Ishikawa (cell line): ENCODE measurements at regions not wholly inside any gene's neighbourhood (a gene's known extent, or its start where the extent isn't known, plus 50 kb on each side); places are given as distances from the start of the nearest gene placed in this dataset.

ENCODE experiments used
- CREB1 ChIP-seq: IDR thresholded peaks from 2 replicates; pipeline ENCODE4 v1.6.1; 2012; ENCODE audit warnings: low read depth
- EGR1 ChIP-seq: IDR thresholded peaks from 2 replicates; pipeline ENCODE4 v1.6.1; 2012
- FOXM1 ChIP-seq: IDR thresholded peaks from 2 replicates; pipeline ENCODE4 v1.6.1; 2012; ENCODE audit warnings: low read depth, borderline replicate concordance
- NFIC ChIP-seq: IDR thresholded peaks from 2 replicates; pipeline ENCODE4 v1.6.1; 2012
- RAD21 ChIP-seq: IDR thresholded peaks from 2 replicates; pipeline ENCODE4 v1.6.1; 2012; ENCODE audit warnings: low read depth
- TAF1 ChIP-seq: IDR thresholded peaks from 2 replicates; pipeline ENCODE4 v1.6.1; 2012; ENCODE audit warnings: low read depth, mild to moderate bottlenecking
- TCF12 ChIP-seq: IDR thresholded peaks from 2 replicates; pipeline ENCODE4 v1.6.1; 2012; ENCODE audit warnings: low read depth
- TEAD4 ChIP-seq: IDR thresholded peaks from 2 replicates; pipeline ENCODE4 v1.6.1; 2012
- YY1 ChIP-seq: IDR thresholded peaks from 2 replicates; pipeline ENCODE4 v1.6.1; 2012; ENCODE audit warnings: low read depth
- ZBTB7A ChIP-seq: IDR thresholded peaks from 2 replicates; pipeline ENCODE4 v1.6.1; 2012; ENCODE audit warnings: low read depth
- TF ChIP-seq, protein P1 (sequence below): IDR thresholded peaks from 2 replicates; pipeline ENCODE4 v1.6.1; 2012
- TF ChIP-seq, protein P2 (sequence below): IDR thresholded peaks from 2 replicates; pipeline ENCODE4 v1.6.1; 2012; ENCODE audit warnings: low read depth, mild to moderate bottlenecking

- TF ChIP-seq TEAD4, result no peak
- TF ChIP-seq FOXM1, result no peak
- TF ChIP-seq ZBTB7A, result no peak
- TF ChIP-seq EGR1, result no peak
- TF ChIP-seq, protein P1, sequence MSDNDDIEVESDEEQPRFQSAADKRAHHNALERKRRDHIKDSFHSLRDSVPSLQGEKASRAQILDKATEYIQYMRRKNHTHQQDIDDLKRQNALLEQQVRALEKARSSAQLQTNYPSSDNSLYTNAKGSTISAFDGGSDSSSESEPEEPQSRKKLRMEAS, result no peak
- TF ChIP-seq TCF12, result no peak
- no peak for TF ChIP-seq NFIC
- no peak for TF ChIP-seq TAF1
- no peak for TF ChIP-seq CREB1
- TF ChIP-seq RAD21, result no peak
- no peak for TF ChIP-seq YY1
- TF ChIP-seq, protein P2, sequence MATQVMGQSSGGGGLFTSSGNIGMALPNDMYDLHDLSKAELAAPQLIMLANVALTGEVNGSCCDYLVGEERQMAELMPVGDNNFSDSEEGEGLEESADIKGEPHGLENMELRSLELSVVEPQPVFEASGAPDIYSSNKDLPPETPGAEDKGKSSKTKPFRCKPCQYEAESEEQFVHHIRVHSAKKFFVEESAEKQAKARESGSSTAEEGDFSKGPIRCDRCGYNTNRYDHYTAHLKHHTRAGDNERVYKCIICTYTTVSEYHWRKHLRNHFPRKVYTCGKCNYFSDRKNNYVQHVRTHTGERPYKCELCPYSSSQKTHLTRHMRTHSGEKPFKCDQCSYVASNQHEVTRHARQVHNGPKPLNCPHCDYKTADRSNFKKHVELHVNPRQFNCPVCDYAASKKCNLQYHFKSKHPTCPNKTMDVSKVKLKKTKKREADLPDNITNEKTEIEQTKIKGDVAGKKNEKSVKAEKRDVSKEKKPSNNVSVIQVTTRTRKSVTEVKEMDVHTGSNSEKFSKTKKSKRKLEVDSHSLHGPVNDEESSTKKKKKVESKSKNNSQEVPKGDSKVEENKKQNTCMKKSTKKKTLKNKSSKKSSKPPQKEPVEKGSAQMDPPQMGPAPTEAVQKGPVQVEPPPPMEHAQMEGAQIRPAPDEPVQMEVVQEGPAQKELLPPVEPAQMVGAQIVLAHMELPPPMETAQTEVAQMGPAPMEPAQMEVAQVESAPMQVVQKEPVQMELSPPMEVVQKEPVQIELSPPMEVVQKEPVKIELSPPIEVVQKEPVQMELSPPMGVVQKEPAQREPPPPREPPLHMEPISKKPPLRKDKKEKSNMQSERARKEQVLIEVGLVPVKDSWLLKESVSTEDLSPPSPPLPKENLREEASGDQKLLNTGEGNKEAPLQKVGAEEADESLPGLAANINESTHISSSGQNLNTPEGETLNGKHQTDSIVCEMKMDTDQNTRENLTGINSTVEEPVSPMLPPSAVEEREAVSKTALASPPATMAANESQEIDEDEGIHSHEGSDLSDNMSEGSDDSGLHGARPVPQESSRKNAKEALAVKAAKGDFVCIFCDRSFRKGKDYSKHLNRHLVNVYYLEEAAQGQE, result no peak
Measured at GRCh38 chr4:128337863-128338262, 50.2 kb upstream of the PGRMC2 start.
